ENCODE measurements at regions not wholly inside any gene's neighbourhood (a gene's known extent, or its start where the extent isn't known, plus 50 kb on each side); places are given as distances from the start of the nearest gene placed in this dataset.

DNA sequence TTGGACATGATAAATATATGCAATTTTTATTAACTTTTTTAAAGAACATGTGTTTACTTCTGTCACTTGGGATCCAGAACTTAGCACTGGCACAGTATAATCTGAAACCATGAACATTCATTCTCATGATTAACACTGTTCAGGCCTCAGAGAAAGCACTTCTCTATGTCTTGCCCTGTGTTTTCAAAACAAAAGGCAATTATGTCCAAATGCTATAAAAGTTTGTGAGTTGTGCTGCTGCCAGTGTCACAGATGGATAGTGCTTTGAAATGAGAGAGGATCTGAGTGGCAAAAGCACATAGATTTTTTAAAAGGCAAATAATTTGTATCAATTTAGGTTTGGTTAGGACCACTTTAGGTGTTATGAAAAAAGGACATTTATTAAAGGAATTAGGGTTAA, 470.5 kb upstream of the FAM98A start:
- Histone ChIP-seq H3K4me3 (ENCODE audit: low read length) (no peak overlapping the region), H3K9me3 (ENCODE audit: control insufficient read depth, insufficient read depth, low read length) (0 out of 2 replicates have a peak, but pooled peaks cover 2% of the 10 kb centered on the region), H3K27ac (ENCODE audit: low read length) (no peak overlapping the region), H3K4me1 (ENCODE audit: control insufficient read depth, insufficient read depth, low read length) (no peaks in the 10 kb centered on the region), H3K36me3 (ENCODE audit: control insufficient read depth, insufficient read depth, low read length) (no peaks in the 10 kb centered on the region), H3K27me3 (ENCODE audit: control insufficient read depth, insufficient read depth, low read length) (no peaks in the 10 kb centered on the region)
- no peak for DNase-seq (ENCODE audit: low read depth, low spot score)

DNA sequence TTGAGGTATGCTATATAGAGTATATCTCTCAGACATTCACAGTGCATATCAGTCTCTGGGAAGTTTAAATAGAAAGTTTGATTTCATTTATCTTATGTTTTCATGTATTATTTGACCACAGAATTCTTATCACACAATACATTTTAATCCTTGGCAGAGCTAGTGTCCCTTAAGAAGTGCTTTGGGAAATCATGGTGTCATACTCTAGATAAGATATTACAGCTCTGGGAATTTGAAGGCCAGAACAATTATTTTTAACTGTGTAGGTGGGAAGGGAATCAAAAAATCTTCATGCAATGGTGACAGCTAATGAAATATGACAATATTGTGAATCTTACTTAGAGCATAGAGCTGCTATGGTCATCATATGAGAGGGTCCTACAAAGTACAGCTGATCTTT, 451.3 kb upstream of the FAM98A start:
- Histone ChIP-seq H3K27me3 (ENCODE audit: control insufficient read depth, insufficient read depth, low read length) (no peaks in the 10 kb centered on the region), H3K4me3 (ENCODE audit: low read length) (no peak overlapping the region), H3K36me3 (ENCODE audit: control insufficient read depth, insufficient read depth, low read length) (no peaks in the 10 kb centered on the region), H3K4me1 (ENCODE audit: control insufficient read depth, insufficient read depth, low read length) (no peaks in the 10 kb centered on the region), H3K9me3 (ENCODE audit: control insufficient read depth, insufficient read depth, low read length) (no peaks in the 10 kb centered on the region), H3K27ac (ENCODE audit: low read length) (no peak overlapping the region)
- DNase-seq (ENCODE audit: low read depth, low spot score) = no peak

DNA sequence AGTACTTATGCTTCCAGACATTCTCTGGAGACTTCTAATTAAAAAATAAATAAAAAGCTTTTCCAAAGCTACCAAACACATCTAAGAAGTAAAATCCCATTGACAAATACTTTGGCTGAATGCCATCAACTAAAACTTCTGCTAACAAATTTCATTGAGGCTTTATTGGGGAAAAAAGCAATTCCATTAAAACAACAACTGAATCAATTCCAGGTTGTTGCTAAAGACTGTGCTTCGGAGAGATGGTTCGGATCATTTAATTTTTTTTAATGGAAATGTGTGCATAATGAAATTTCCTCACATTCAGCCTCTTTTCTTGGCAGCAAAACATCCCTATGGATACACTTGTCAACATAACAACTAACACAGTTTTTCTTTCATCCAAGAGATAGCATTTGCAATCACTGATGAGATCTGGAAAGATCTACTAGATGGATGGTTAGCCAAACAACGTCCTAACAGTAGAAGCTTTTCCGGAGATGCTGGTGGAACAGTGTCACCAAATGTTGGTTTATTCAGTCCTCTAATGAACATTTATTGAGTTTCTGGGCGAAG, 446.1 kb upstream of the FAM98A start:
- no peak for DNase-seq (ENCODE audit: low read depth, low spot score)

DNA sequence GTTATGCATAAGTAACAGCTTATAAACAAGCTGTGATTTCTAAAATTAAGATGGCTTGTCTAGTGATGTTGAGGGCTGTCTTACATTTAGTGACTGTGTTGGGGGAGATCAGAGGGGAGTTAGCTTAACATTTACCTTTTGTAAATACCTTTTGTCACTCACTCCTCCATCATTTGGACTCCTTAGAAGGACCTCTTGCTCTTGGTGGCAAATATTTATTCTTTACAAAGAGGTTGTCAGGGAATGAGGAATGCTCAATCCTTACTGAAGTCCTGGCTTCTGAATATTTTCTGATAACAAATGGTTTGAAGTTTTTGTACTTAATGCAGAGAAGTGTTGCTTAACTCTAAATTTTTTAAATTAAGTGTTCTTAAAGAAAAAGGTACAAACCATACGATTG, 438.8 kb upstream of the FAM98A start:
- Histone ChIP-seq H3K4me1 (ENCODE audit: control insufficient read depth, insufficient read depth, low read length) (no peaks in the 10 kb centered on the region), H3K27me3 (ENCODE audit: control insufficient read depth, insufficient read depth, low read length) (no peaks in the 10 kb centered on the region), H3K27ac (ENCODE audit: low read length) (no peak overlapping the region), H3K4me3 (ENCODE audit: low read length) (no peak overlapping the region), H3K36me3 (ENCODE audit: control insufficient read depth, insufficient read depth, low read length) (no peaks in the 10 kb centered on the region), H3K9me3 (ENCODE audit: control insufficient read depth, insufficient read depth, low read length) (no peaks in the 10 kb centered on the region)
- DNase-seq (ENCODE audit: low read depth, low spot score) = no peak
- no CpG with 5 or more reads among the region's 1 CpG for WGBS (ENCODE audit: insufficient coverage, insufficient read length)

More for the DNA sequence above, 446.1 kb upstream of the FAM98A start:
- no peaks in the 10 kb centered on the region for H3K4me1 ChIP-seq (ENCODE audit: control insufficient read depth, insufficient read depth, low read length)
- no peaks in the 10 kb centered on the region for H3K27me3 ChIP-seq (ENCODE audit: control insufficient read depth, insufficient read depth, low read length)
- no peaks in the 10 kb centered on the region for H3K36me3 ChIP-seq (ENCODE audit: control insufficient read depth, insufficient read depth, low read length)
- no peak overlapping the region for H3K27ac ChIP-seq (ENCODE audit: low read length)
- no peaks in the 10 kb centered on the region for H3K9me3 ChIP-seq (ENCODE audit: control insufficient read depth, insufficient read depth, low read length)
- H3K4me3 ChIP-seq (ENCODE audit: low read length) = no peak overlapping the region
- no CpG with 5 or more reads among the region's 5 CpGs for WGBS (ENCODE audit: insufficient coverage, insufficient read length)

DNA sequence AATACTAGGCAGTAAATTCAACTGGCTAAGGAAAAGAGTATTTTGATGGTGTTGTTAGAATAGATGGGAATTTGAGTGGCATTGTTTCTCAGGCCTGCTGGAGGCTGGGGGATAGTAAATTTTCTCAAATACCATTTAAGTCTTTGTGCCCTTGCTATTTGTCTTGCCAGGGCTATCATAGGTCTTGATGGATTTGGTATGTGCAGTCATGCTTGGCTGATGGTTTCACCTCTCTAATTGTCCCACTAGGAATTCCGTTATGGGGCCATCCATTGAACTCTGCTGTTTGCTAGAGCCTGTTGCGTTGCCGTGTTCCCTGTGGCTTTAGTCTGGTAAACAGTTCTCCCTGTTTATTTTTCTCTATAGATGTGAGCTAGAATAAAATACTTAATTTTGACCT, 438.1 kb upstream of the FAM98A start:
- Histone ChIP-seq H3K36me3 (ENCODE audit: control insufficient read depth, insufficient read depth, low read length) (no peaks in the 10 kb centered on the region), H3K4me3 (ENCODE audit: low read length) (no peak overlapping the region), H3K4me1 (ENCODE audit: control insufficient read depth, insufficient read depth, low read length) (no peaks in the 10 kb centered on the region), H3K27ac (ENCODE audit: low read length) (no peak overlapping the region), H3K27me3 (ENCODE audit: control insufficient read depth, insufficient read depth, low read length) (no peaks in the 10 kb centered on the region), H3K9me3 (ENCODE audit: control insufficient read depth, insufficient read depth, low read length) (no peaks in the 10 kb centered on the region)
- no peak for DNase-seq (ENCODE audit: low read depth, low spot score)
- no CpG with 5 or more reads among the region's 3 CpGs for WGBS (ENCODE audit: insufficient coverage, insufficient read length)

DNA sequence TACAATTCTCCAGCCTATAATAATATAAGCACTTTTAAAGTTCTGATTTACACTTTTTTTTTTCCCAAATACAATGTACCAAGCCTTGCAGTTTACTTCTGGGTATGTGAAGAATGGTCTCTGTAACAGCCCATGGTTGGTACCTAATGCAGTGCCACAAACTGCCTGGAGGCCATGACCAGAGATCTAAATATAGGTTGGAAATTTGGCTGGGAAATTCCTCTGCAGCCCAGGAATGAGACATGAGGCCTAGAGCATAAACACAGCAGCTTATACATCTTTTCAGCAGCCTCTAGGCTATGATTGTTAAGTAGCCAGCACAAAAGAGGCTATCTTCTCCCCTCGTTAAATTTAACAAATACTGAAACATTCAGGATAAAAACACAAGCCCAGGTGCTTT, 432.0 kb upstream of the FAM98A start:
- no peaks in the 10 kb centered on the region for H3K36me3 ChIP-seq (ENCODE audit: control insufficient read depth, insufficient read depth, low read length)
- no peaks in the 10 kb centered on the region for H3K4me1 ChIP-seq (ENCODE audit: control insufficient read depth, insufficient read depth, low read length)
- no CpG with 5 or more reads among the region's 1 CpG for WGBS (ENCODE audit: insufficient coverage, insufficient read length)
- H3K4me3 ChIP-seq (ENCODE audit: low read length) = no peak overlapping the region
- no peaks in the 10 kb centered on the region for H3K27me3 ChIP-seq (ENCODE audit: control insufficient read depth, insufficient read depth, low read length)
- no peak overlapping the region for H3K27ac ChIP-seq (ENCODE audit: low read length)
- DNase-seq (ENCODE audit: low read depth, low spot score) = no peak
- H3K9me3 ChIP-seq (ENCODE audit: control insufficient read depth, insufficient read depth, low read length) = no peaks in the 10 kb centered on the region

DNA sequence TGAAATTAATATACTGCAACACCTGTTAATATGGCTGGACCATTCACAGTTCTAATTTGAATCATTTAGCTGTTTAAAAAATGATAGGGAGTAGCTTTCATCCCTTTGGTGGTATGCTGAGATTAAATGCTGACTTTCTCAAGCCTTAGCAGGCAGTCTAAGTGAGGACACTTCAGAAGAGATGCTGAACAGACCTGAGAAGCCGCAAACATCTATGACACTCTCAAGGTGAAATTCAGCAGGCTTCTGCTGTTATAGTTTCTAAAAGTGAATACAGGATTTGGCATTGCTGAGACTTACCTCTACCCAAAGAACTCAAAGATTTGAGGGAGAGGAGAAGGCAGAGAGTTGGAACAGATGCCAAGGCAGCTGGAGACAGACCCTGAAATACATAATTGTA, 431.2 kb upstream of the FAM98A start:
- WGBS (ENCODE audit: insufficient coverage, insufficient read length) = no CpG with 5 or more reads among the region's 1 CpG
- H3K27ac ChIP-seq (ENCODE audit: low read length) = no peak overlapping the region
- DNase-seq (ENCODE audit: low read depth, low spot score) = no peak
- H3K27me3 ChIP-seq (ENCODE audit: control insufficient read depth, insufficient read depth, low read length) = no peaks in the 10 kb centered on the region
- no peaks in the 10 kb centered on the region for H3K36me3 ChIP-seq (ENCODE audit: control insufficient read depth, insufficient read depth, low read length)
- H3K9me3 ChIP-seq (ENCODE audit: control insufficient read depth, insufficient read depth, low read length) = no peaks in the 10 kb centered on the region
- H3K4me1 ChIP-seq (ENCODE audit: control insufficient read depth, insufficient read depth, low read length) = no peaks in the 10 kb centered on the region
- H3K4me3 ChIP-seq (ENCODE audit: low read length) = no peak overlapping the region

DNA sequence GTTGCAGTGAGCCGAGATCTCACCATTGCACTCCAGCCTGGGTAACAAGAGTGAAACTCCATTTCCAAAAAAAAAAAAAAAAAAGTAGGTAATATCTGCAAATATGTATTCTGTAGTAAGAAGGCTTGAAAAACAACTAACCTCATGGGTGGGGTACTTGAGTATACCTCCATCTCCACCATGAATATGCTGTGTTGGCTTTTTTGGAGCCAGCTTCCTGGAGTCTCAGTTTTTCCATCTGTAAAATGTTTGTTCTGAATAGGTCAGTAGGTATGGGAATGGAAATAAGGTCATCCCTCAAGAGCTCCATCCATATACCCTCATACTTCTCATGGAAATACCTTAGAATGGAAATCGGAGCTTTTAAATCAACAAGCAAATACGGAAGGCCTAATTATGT, 430.0 kb upstream of the FAM98A start:
- Histone ChIP-seq H3K9me3 (ENCODE audit: control insufficient read depth, insufficient read depth, low read length) (no peaks in the 10 kb centered on the region), H3K4me3 (ENCODE audit: low read length) (no peak overlapping the region), H3K4me1 (ENCODE audit: control insufficient read depth, insufficient read depth, low read length) (no peaks in the 10 kb centered on the region), H3K27me3 (ENCODE audit: control insufficient read depth, insufficient read depth, low read length) (no peaks in the 10 kb centered on the region), H3K27ac (ENCODE audit: low read length) (no peak overlapping the region), H3K36me3 (ENCODE audit: control insufficient read depth, insufficient read depth, low read length) (no peaks in the 10 kb centered on the region)
- DNase-seq (ENCODE audit: low read depth, low spot score) = no peak
- no CpG with 5 or more reads among the region's 3 CpGs for WGBS (ENCODE audit: insufficient coverage, insufficient read length)

DNA sequence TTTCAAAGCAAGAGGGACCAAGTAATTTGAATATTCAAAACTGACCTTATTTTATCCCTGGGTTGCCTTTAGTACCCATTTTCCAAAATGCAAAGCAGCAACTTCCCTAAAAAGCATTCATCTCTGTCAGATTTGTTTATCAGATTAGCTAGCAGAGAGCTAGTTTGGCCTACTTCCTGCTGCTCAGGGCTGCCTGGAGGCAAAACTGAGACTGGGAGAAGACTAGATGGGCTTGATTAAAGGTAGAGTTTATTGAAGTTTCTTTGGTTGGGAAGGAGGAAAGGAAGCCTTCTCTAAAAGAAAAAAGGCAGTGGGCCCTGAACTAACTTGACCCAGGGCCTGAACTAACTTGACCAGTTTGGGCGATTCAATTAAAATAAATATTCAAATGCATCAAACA, 426.1 kb upstream of the FAM98A start:
- Histone ChIP-seq H3K27ac (ENCODE audit: low read length) (no peak overlapping the region), H3K4me3 (ENCODE audit: low read length) (no peak overlapping the region), H3K4me1 (ENCODE audit: control insufficient read depth, insufficient read depth, low read length) (no peaks in the 10 kb centered on the region), H3K27me3 (ENCODE audit: control insufficient read depth, insufficient read depth, low read length) (no peaks in the 10 kb centered on the region), H3K9me3 (ENCODE audit: control insufficient read depth, insufficient read depth, low read length) (no peaks in the 10 kb centered on the region), H3K36me3 (ENCODE audit: control insufficient read depth, insufficient read depth, low read length) (no peaks in the 10 kb centered on the region)
- no peak for DNase-seq (ENCODE audit: low read depth, low spot score)
- WGBS (ENCODE audit: insufficient coverage, insufficient read length) = no CpG with 5 or more reads among the region's 1 CpG

DNA sequence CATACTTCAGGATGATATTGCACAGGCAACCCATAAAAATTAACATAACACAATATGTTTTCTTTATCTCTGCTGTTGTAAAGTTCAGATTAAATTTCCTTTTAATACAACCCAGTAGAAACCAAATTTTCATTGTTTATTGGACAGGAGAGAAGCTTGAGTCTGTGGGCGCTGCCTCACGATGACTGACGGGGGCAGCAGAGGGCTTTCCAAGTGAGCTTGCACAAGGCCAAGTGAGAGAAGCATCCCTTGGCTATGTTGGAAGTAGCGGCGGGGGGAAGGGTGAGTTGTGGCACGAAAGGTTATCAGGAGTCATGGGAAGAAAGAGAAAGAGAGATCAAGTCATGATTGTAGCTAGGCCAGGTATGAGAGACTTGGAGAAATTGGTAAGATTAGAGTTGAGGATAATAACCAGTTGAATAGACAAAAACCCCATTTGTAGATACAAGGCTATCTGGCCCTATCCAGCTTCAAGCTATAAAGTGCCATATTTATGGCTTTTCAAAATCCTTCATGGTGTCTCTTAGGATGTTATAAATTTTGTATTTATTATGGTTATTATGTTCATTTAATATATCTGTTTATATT, 413.7 kb upstream of the FAM98A start:
- Histone ChIP-seq H3K4me1 (ENCODE audit: control insufficient read depth, insufficient read depth, low read length) (no peaks in the 10 kb centered on the region), H3K4me3 (ENCODE audit: low read length) (no peak overlapping the region), H3K9me3 (ENCODE audit: control insufficient read depth, insufficient read depth, low read length) (no peaks in the 10 kb centered on the region), H3K36me3 (ENCODE audit: control insufficient read depth, insufficient read depth, low read length) (no peaks in the 10 kb centered on the region), H3K27me3 (ENCODE audit: control insufficient read depth, insufficient read depth, low read length) (no peaks in the 10 kb centered on the region), H3K27ac (ENCODE audit: low read length) (no peak overlapping the region)
- peak; percentile 45 for DNase-seq (ENCODE audit: low read depth, low spot score)
- no CpG with 5 or more reads among the region's 6 CpGs for WGBS (ENCODE audit: insufficient coverage, insufficient read length)

DNA sequence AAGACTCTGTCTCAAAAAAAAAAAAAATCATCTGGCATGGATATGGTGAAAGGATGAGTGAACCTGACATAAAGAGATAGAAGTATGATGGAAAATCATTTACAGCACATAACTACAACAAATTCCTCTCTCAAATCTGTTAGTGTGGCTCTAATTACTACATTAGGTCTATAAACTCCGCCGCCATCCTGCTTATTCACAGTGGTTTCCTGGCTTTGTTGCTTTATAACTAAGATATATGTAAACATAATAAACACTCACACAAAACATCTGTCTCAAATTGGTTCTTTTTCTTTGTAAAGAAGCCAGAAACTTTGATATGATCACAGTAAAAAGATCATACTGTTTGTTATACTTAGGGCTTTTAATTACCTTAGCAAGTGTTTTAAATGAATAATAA, 412.6 kb upstream of the FAM98A start:
- Histone ChIP-seq H3K36me3 (ENCODE audit: control insufficient read depth, insufficient read depth, low read length) (no peaks in the 10 kb centered on the region), H3K4me1 (ENCODE audit: control insufficient read depth, insufficient read depth, low read length) (no peaks in the 10 kb centered on the region), H3K27me3 (ENCODE audit: control insufficient read depth, insufficient read depth, low read length) (no peaks in the 10 kb centered on the region), H3K9me3 (ENCODE audit: control insufficient read depth, insufficient read depth, low read length) (no peaks in the 10 kb centered on the region), H3K4me3 (ENCODE audit: low read length) (no peak overlapping the region), H3K27ac (ENCODE audit: low read length) (no peak overlapping the region)
- DNase-seq (ENCODE audit: low read depth, low spot score) = no peak
- no CpG with 5 or more reads among the region's 2 CpGs for WGBS (ENCODE audit: insufficient coverage, insufficient read length)

Data from iPS DF 6.9 (cell line).